Glomerular visceral epithelial cell (primary cell): ENCODE measurements at regions not wholly inside any gene's neighbourhood (a gene's known extent, or its start where the extent isn't known, plus 50 kb on each side); places are given as distances from the start of the nearest gene placed in this dataset.
"Not testable (repeated sequence)": the region's sequence is repeated elsewhere in the genome, so short reads cannot be mapped to it uniquely, and the experiment has no call there.

Experiments
- DNase-seq: peaks from one replicate; pipeline ENCODE4 v3.0.0-alpha.2; 2016; ENCODE audit errors: extremely low spot score

- DNase-seq = not testable (repeated sequence)
Observed at GRCh38 chr1:229919488-229919887, 147.6 kb upstream of the GALNT2 start.

DNA sequence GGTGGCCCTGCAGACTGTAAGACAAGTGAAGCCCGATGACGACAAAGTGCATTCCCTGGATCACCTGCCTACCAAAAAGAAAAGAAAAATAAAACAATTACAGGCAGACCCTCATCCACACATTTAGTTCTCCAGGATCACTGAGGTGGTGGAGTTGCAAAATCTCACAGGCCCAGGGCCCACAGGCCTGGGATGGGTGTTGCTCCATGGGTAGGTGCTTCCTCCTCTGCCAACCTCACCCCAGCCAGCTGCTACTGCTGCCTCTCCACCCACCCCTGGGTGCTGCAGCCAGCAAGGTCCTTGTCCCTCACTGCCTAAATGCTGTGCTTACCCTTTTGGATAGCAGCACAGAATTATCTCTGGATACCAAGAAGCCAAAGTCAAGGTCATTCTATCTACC, 146.4 kb upstream of the GALNT2 start:
- DNase-seq = no peak

DNA sequence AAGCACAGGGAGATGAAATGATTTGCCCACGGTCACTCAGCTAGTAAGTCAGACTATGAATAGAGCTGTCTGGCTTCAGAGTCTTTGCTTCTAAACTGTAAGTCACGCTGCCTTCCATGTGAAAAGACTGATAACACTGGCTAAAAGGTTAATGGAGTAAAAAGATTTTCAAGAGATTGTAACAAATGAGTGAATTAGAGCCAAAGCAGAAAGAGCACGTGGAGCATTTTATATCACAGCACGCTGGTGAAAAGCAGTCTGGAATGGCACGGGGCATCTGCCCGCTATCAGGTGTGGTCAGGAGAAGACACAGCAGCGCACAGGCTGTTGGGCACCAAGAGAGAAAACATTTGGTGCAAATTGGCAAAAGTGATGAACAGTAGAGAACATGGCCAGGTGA, 144.8 kb upstream of the GALNT2 start:
- DNase-seq = no peak

- no peak for DNase-seq
Observed at GRCh38 chr1:229924639-229925038, 142.4 kb upstream of the GALNT2 start.

DNA sequence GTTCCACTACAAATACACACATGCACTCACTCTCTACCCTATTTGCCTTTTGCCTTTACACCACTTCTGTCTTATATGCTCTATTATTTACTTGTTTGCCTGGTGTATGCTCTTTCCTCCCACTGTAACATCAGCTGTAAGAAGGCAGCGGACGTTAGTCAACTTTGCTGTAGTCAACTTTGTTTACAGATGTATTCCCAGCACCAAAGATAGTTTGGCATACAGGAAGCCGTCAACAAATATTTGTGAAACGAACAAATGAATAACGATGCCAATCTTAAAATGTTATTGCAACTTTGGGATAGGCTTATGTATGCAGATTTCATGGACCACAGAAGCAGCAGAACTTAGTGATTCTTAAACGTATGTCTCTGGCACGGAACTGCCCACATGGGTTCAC, 138.3 kb upstream of the GALNT2 start:
- no peak for DNase-seq

GRCh38 chr1:229931751-229932150, 135.3 kb upstream of the GALNT2 start:
- DNase-seq = not testable (repeated sequence)

GRCh38 chr1:229935157-229935556, 131.9 kb upstream of the GALNT2 start:
- DNase-seq = not testable (repeated sequence)

- DNase-seq = no peak
Observed at GRCh38 chr1:229938551-229938950, 128.5 kb upstream of the GALNT2 start.

DNA sequence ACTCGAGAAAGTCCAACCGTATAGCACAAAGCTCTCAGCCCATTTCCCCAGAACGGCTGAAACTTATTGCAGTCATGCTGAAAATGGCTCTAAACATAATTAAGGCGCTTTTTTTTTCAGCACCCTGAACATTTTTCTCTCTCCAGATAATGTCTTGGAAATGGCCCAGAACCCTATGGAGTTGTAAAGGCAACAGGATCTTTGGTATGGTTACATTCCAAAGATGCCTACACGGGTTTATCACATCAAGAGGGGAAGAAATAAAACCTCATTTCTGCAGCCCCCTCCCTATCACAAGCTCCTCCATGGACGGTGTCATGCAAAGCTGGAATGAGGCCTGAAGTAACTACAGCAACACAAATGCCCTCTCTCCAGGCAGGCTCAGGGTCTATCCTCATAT, 126.4 kb upstream of the GALNT2 start:
- DNase-seq = peak; percentile 32

DNA sequence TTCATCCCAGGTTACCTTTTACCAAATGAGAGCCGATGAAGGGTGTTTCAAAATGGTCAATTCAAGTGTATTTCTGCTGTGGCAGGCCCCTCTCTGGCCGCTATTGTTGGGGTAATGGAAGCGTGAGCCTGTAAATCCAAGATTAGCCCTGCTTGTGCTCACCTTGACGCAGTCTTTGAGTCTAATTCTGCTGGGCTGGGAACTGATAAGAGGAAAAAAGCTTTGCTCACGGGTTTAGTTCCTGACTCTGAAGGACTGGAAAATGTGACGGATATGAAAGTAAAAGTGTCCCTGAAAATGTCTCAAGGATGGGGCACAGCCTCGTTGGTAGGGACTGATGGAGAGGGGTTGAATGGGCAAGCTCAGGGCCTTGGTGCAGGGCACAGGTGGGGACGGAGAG, 125.9 kb upstream of the GALNT2 start:
- no peak for DNase-seq

DNA sequence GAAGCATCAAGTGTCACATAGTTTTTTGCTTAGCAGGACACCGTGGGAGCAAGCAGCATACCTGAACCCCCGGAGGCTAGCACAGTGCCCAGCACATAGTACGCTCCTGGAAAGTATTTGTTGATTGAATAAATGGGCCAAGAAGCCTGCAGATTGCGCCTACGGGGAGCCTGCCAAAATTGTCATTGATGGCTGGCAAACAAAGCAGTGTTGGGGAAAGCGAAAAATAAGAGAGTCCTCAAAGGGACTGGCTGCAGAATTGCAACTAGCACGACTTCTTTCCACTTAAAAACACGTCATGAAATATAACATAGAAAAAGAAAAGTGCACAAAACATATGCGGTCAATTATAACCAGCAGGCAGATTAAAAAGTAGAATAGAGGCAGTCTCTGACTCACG, 125.2 kb upstream of the GALNT2 start:
- no peak for DNase-seq

DNA sequence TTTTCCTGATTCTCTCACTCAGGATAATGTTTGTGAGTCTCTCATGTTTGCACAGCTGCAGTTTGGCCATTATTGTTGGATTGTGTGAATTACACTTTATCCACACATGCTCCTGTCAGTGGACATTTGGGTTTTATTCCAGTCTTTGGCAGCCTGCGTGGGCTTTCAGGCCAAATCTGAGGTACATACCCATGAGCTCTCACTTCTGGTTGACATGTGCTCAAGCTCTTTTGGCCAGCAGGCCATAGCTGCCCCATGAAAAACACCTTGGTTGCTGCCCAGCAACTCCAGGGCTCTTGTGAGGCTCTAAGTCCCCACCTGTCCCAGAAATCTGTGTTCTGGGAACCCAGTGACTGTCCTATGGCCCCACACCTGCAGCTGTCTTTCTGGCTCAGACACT, 124.5 kb upstream of the GALNT2 start:
- no peak for DNase-seq

DNA sequence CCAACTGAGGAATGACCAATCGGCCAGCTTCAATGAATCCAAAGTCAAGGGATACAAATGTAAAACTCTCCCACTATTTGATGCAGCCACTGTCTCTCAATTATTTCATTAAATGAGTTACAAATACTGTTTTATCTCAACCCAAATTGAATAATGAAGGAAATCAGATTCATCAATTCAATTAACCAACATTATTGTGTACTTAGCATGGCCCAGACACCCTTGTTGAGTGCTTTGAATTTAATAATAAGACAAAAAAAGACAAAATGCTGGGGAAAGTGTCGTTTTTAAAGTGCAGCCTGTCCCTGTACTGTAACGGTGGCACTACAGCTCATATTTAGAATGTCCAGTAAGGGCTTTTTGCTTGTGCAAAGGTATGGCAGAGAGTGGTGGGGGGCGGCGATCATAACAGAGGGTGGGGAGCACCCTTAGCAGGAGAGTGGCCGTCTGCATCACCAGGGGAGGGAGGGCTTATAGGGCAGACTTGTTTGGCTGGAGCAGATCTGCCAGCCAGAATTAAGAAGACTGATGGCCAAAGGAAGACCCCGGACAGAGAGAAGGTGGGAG, 123.8 kb upstream of the GALNT2 start:
- DNase-seq = no peak

- DNase-seq = no peak
Observed at GRCh38 chr1:229943988-229944743, 122.9 kb upstream of the GALNT2 start.

DNA sequence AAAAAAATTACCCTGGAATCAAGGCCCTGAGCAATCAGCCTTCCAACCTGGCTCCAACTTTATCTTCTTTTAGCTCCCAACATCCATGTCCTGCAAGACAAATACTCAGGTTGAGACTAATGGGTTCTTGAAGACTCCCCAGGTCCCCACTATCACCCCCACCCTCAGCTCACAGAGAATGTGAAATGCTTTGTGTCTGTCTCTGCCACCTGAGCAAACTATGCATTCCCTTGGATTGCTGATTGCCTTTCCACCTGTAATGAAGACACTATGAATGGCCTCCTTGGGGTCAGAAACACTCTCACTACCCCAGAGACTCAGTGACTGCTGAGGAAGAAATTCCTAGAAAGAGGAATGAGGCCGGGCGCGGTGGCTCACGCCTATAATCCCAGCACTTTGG, 121.2 kb upstream of the GALNT2 start:
- DNase-seq = no peak

DNA sequence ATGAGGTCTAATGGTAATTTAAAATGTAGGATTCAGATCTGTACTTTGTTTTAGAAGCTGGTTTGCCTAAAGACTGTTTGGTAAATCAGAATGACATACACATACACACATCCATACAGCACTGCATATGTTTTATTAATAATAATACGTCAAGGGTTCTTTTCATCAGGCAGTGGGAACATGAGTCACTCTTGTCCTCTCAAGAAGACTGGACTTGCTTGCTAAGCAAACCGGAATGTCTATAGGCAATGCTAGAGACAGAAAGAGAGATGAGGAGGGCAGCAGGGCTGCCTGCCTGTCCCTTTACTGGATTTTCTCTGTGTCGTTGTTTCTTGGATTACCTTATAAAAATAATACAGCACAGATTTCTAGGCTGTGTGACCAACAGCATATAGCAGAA, 119.1 kb upstream of the GALNT2 start:
- DNase-seq = no peak

DNA sequence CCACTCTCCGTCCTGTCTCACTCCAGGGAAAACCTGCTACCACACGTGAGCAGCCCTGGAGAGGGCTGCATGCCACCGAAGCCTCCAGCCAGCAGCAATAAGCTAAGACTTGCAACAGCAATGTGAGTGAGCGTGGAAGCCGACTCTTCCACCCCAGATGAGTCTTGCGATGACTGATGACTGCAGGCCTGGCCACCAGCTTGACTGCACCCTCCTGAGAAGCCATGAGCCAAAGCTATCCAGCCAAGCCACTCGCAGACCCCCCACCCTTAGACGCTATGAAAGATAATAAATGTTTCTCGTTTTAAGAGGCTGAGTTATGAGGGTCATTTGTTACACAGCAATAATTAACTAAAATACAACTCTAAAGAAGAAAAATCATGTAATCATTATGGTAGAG, 118.6 kb upstream of the GALNT2 start:
- no peak for DNase-seq

- DNase-seq = no peak
Observed at GRCh38 chr1:229949500-229949899, 117.5 kb upstream of the GALNT2 start.

DNA sequence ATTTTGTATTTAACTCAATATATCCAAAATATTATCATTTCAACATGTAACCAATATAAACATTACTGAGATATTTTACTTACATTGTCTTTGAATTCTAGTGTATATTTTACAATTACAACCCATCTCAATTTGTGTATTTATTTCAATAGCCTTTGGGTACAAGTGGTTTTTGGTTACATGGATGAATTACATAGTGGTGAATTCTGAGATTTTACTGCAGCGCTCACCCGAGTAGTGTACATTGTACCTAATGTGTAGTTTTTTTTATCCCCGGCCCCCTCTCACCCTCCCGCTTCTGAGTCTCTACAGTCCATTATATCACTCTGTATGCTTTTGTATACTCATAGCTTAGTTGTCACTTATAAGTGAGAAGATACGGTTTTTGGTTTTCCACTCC, 117.0 kb upstream of the GALNT2 start:
- DNase-seq = no peak

DNA sequence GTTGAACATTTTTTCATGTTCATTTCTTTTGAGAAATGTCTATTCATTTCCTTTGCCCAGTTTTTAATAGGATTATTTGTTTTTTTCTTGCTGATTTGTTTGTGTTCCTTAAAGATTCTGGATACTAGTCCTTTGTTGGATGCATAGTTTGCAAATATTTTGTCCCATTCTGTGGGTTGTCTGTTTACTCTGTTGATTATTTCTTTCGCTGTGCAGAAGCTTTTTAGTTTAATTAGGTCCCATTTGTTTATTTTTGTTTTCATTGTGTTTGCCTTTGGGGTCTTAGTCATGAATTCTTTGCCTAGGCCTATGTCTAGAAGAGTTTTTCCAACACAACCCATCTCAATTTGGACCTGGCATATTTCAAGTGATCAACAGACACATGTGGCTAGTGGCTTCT, 116.1 kb upstream of the GALNT2 start:
- no peak for DNase-seq

DNA sequence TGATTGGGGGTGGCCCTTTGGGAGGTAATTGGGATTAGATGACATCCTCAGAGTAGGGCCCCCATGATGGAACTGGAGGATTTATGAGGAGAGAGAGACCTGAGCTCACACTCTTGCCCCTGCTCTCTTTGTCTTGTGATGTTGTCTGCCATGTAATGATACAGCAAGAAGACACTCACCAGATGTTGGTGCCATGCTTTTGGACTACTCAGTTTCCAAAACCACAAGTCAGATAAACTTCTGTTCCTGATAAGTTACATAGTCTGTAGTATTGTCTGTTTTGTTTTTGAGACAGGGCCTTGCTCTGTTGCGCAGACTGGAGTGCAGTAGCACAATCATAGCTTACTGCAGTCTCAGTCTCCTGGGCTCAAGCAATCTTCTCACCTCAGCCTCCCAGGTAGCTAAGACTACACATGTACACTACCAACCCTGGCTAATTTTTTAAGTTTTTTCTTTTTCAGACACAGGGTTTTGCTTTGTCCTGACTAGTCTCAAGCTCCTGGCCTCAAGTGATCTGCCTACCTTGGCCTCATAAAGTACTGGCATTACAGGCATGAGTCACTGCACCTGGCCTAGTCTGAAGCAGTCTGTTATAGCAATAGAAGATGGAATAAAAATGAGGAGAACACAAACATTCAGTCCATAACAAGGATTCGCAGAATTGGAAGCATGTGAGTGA, 115.0 kb upstream of the GALNT2 start:
- no peak for DNase-seq

DNA sequence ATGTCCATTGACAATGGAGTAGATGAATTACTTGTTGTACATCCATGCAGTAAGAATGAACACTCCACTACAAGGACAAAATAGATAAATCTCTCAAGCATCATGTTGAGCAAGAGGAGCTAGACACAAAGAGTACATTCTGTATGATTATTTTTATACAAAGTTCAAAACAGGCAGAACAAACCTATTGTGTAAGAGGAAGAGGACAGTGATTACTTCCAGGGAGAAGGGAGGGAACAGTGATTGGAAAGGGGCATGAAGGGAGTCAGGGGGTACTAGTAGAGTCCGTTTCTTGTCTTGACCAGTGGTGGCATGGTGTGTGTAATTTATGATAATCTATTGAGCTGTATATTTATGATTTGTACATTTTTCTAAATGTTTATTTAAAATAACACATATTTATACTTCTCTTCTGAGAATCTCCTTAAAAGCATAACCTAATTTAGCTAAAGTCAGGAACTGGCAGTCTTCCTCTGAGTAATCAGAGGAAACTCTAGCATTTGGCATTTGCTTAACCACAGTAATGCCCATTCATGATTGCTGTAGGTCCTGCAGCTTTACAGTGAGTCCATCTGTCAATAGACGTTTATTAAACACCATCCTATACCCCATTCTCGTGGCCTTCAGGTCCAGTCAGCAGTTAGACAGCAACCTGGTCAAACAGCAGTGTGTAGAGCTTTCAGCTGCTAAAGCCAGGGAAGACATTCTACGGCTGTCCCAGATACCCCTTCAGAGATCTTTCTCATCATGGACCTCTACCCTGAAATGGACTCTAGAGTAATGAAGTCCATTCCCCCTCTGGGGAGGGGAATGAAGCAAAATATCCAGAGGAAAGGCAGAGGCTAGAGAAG, 114.1 kb upstream of the GALNT2 start:
- DNase-seq = no peak
